ENCODE measurements at regions not wholly inside any gene's neighbourhood (a gene's known extent, or its start where the extent isn't known, plus 50 kb on each side); places are given as distances from the start of the nearest gene placed in this dataset.

DNA sequence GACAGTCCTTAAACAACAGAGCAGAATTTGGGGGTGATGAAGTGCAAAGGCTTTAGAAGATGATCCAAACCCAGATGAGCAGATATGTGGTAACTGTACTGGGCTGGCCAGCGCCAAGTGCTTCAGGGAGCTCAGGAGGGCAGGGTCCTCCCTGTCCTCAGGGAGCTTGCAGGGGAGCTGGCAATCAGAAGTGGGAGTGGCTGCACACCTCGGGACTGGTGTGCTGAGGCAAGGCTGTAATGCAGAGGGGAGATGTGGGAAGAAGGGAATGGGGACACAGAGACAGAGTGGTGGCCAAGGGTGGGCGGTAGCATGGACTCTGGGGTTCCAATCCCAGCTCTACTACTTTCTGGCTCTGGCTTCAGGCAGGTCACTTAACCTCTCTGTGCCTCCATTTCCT, 235.6 kb upstream of the NCAM1 start:
- DNase-seq, result no peak

DNA sequence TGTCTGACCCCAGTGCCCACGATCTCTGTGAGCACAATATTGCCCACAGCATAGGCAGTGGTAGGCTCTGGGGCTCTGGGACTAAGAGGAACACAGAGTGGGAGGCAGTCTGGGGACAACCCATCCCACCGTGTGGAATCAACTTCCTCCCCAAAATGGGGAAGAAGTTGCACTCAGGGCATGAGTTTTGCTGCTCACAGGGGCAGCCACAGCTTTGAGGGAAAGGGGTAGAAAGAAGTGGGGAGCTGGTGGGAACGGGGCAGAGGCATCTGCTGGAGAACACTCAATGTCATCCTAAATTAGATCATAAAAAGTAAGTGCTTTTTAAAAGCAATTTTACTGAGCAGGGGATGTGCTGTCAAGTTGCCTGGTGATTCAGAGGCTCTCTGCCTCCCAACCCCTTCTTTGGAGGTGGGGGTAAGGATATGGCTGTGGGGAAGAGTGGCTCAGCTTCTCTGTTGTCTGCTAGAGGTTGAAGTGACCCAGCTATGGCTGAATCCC, 233.8 kb upstream of the NCAM1 start:
- DNase-seq, result no peak

DNA sequence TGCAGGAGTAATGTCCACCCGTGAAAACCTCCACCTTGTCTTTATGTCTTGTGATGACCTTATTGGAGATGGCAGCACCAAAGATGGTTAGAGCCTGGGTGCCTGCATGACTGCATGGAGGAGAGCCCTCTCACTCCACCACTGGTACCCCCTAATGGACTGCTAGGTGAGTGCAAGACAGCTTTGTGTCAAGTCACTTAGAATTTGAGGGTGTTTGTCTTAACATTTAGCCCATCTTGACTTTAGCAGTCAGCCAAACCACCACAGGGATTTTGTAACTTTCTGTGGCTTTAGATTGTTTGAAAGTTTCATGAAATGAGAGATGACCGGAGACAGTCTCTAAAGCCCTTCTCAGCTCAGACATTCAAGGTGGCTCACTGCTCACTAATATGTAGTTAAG, 232.9 kb upstream of the NCAM1 start:
- DNase-seq, result no peak

DNA sequence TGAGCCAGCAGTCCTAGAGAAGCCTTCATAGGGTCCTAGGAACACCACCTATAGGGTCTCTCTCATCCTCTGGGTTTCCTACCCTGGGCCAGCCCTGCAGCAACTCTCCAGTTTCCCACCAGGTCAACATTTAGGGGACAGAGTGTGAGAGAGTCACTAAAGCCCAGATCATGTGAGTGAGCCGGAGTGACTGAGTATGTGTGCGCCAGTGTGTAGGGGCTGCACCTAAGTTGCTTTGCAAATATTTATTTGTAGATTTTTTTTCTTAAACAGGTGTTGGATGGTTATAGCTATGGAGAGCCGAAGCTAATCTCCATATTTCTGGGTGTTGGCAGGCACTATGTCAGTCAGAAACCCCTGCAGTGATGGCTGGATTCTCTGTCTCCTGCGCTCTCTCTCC, 232.5 kb upstream of the NCAM1 start:
- DNase-seq, result no peak

DNA sequence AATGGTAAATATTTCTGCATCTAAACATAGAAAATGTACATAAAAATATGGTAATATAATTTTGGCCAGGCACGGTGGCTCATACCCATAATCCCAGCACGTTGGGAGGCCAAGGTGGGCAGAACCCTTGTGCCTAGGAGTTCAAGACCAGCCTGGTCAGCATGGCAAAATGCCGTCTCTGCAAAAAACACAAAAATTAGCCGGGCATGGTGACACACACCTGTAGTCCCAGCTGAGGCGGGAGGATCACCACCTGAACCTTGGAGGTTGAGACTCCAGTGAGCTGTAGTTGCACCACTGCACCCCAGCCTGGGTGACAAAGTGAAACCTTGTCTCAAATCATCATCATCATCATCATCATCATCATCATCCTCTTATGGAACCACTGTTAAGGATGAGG, 230.6 kb upstream of the NCAM1 start:
- DNase-seq, result no peak

DNA sequence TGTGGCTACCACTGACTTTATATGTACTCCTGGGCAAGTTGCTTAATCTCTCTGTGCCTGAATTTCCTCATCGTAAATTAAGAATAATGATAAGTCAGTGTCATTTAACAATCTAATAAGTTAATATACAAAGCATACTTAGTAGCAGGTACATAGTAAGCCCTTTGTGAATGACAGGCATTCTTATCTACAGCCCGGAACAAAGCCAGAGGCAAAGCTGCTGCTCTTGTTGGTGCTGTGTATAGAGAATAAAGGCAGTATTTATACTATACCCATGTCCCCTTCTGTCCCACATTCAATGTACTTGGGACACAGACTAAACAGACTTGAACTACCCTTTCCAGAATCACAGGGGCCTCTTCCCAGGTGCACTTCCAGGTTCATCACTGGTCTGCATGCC, 229.7 kb upstream of the NCAM1 start:
- no peak for DNase-seq

DNA sequence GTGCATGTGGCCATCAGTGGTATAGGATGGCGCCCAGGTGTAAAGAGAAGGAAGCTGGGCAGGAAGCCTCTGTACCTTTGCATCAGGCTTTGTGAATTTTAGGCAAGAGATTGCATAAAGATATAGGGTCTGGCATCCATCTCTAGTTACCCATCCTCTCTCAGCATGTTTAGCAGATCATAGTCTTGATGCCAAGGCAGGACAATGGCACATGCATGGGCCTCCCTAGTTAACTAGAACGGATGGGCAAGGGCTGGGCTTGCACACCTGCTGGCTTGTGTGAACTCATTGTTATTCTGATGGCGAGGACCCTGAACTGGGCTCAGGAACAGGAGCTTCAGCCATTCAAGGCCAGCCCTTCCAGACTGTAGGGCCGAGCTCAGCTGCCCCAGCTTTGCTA, 229.2 kb upstream of the NCAM1 start:
- no peak for DNase-seq

DNA sequence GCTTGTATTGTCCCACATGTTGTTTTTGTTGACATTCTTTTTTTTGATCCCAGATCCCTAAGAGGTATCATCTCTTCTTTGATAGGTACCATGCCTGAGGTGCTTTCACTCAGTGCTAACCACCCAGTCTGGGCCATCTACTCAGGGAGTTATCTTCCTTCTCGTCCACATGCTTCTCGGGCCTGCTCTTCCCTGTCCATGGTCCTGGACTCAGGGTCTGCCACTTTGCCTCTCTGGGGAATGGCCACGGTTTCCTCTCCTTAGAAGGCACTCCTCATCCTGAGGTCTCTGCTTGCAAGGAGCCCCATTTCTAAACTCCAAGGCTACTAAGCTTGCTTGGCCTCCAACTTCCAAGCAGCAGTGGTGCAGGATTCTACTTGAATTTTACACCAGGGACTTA, 227.0 kb upstream of the NCAM1 start:
- DNase-seq, result no peak

DNA sequence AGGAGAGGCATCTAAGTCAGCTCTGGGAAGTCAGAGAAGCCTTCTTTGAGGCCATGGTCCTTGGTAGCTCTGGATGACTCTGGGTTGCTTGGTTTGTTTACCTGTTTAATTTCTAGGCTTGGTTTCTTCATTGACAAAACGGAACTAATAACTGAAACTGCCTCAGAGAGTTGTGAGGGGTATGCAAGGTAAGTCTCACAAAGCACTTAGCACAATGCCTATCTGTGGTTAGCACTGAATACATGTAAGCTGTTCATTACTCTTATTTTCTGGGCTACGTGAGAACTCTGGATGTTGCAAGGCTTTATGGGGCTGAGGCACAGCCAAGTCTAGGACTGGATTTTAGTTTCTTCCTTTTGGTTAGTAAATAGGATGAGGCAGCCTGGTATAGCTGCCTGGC, 225.8 kb upstream of the NCAM1 start:
- DNase-seq, result no peak

DNA sequence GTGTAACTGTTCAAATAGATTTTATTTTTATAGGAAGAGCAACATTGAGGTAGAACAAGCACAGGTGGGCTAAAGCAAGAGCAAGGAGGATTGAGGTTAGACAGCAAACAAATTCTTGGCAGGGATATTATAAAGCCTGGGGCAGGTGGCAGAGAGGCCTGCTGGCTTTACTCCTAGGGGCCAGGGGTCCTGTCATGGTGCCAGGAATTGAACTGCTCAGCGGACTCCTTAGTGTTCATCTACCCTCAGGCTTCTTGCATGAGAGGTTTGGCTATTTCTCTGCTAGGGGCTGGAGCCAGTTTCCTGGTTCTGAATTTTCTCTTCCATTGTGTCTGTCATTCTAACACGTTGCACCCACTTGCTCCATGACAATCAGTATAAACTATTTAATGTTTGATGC, 217.2 kb upstream of the NCAM1 start:
- no peak for DNase-seq

DNA sequence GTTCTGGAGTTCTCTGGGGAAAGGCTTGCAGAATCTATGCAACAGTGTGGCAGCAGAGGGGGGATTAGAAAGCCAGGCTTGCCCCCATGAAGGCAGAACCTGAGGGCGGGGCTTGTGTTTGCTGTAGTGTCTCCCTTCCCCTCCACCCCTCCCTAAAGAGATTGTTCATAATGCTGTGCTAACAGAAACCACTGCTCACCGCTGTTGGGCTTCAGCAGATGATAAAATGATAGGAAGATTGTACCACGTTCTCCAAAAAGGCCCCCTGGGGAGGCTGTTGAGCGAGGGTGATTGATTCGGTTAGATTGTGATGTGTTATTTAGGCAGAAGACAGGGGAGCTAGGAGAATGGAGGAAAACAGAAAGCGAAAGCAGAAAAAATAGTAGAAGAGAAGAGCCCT, 215.2 kb upstream of the NCAM1 start:
- DNase-seq, result no peak

DNA sequence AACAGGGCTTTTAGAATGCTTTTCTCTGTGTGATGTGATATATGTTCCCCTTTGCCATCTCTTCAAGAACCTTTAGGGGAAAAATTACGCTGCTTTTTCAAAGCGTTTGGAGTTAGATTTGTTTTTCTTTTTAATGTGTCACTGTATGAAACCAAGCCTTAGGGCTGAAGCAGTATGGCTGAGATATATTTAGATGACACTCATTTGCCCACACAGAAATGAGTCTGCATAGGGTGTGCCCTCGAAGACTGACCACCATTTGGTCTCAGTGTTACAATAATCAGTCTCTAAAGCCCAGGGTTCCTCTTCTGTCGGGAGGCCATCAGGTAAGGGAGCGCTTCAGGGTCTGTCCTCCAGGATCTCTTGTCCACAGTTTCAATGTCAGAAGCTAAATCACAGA, 213.0 kb upstream of the NCAM1 start:
- DNase-seq, result no peak

DNA sequence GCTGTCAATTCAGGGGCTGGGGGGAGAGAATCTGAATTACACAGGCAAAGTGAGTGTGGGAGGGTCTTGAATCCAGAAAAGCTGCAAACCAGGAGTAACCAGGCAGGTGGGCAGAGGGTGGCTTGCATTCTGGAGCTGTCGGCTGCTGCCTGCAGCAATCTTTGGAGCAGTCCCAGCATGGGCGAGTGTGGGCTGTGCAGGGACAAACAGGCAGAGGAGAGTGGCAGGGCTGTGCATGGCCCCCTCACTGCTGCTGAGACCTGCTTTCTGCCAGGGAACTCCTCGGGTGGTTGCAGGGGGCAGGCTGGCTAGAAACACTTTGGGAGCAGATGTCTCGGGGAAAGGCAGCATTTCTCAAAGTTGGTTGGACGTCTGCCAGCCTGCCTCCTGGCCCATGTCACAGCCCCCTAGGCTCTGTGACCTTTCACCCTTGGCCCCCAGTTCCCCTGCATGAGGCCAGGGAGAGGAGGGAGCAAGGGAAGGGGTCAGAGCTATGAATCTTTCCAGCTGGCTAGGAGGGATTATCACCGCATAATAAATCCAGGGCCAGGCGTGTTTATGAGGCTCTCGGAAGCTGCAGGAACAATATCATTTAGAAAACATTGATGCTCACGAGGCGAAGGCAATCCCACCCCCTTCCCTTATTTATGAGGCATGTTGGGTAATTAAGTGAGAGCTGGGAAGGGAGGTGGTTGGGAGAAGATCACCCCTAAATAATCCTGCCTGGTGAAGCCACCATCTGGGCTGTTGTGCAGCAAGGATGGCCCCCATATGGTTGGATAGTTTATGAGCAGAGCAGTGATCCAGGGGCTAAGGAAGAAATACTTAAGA, 212.3 kb upstream of the NCAM1 start:
- no peak for DNase-seq

DNA sequence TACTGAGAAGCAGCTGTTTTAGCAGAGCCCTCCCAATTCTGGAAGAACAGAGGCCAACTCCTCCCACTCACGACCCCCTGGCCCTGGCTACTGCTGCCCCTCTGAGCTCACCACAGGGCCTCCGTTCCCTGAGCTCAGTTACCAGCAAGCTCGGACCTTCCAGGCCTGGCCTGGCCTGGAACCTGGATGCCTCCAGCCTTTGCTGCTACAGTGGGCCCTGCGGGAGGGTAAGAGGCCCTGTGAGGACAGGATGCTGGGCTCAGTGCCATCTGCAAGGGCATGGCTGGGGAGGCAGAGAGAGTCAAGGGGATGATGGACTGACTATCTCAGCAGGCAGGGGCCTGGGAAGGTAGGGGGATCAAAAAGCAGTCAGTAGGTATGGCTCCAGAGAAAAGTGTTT, 209.9 kb upstream of the NCAM1 start:
- no peak for DNase-seq

DNA sequence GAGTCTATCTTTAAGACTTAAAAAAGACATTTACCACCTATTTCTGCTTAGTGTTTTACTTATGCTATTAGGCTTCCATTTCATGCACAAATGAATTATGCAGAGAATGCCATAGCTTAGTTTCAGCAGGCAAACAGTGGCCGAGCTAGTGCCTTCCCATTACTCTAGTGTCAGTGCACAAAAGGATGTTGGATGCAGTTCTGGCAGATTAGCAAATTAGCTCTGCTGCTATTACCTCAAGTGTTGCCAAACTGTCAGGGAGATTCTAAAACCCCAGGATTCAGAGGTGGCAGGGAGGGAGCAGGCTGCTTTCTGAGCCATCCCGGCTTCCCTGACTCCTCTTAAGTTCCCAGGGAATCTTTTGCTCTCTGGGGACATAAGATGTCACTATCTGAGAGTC, 209.4 kb upstream of the NCAM1 start:
- DNase-seq, result no peak

DNA sequence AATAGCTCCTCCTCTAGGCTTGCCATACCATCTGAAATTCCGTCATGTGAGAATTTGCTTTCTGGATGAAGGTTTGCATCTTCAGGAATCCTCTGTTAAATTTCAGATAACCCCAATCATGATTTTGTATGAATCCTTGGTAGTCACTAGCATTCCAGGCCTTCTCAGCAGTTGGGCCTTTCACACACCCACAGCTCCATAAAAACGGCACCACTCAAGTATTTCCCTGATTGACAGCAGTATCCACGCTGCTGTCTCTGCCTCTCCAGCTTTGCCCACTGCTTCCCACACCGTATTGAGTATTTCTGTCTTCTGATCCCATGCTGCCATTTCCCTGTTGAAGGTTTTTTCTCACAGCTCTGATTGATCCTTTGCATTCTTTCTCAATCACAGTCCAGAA, 208.7 kb upstream of the NCAM1 start:
- no peak for DNase-seq

DNA sequence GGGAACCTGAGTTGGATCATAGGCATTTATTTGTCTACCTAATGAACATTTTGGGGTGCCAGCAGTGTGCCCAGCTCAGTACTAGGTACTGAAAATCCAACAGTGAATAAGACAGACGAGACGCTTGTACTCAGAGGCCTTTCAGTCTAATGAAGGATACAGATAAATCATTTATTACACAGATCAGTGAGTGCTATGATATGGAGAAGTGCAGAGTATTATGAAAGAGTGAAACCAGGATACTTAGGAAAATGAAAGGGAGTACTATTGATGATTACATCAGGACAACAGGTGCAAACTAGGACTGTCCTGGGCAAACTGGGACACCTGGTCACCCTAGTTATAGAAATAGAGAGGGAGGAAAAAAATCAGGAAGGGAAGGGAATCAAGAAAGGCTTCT, 207.5 kb upstream of the NCAM1 start:
- DNase-seq, result no peak

DNA sequence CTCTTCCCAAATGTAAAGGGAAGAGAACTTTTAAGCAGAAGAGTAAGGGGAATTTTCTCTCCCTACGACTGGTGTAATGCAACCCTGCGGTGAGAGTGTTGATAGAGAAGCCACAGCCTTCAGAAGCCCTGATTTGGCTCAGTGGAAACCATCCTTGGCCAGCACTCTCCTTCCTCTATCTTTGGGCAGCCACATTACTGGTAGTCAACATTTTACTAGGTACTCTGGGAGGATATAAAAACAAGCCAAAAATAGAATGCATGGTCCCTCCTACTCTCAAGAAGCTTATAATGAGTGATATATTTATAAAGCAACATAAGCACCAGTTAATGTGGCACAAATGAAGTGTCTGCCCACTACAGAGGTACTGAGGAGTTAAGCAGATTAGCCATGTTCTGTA, 201.8 kb upstream of the NCAM1 start:
- DNase-seq, result no peak

DNA sequence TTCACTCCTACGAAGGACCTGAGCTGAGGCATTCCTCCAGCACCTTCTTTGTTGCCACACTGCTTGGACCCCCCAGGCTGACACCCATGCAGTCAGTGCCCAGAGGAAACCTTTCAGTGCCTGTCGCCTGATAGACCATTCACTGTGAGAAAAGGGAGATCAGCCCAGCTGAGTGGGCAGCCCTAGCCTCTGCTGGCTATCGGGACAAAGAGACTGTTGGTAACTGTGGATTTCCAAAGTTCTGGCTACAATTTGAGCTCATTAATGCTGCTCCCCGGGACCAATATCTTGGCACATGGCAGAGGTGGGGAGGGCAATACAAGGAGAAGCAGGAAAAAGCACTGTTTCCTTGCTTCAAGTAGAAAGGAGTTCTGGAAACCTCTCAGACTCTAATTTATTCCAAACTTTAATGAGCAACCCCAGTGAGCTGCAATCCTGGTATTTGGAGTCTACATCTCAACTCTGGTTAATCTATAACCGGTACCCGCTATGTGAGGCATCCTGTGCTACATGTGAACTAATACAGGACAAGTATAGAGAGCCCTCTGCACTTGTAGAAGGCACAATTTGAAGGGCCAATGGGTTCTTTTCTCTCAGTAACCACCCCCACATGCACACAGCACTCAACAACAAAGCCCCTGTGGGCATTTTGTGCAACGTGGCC, 200.7 kb upstream of the NCAM1 start:
- no peak for DNase-seq

DNA sequence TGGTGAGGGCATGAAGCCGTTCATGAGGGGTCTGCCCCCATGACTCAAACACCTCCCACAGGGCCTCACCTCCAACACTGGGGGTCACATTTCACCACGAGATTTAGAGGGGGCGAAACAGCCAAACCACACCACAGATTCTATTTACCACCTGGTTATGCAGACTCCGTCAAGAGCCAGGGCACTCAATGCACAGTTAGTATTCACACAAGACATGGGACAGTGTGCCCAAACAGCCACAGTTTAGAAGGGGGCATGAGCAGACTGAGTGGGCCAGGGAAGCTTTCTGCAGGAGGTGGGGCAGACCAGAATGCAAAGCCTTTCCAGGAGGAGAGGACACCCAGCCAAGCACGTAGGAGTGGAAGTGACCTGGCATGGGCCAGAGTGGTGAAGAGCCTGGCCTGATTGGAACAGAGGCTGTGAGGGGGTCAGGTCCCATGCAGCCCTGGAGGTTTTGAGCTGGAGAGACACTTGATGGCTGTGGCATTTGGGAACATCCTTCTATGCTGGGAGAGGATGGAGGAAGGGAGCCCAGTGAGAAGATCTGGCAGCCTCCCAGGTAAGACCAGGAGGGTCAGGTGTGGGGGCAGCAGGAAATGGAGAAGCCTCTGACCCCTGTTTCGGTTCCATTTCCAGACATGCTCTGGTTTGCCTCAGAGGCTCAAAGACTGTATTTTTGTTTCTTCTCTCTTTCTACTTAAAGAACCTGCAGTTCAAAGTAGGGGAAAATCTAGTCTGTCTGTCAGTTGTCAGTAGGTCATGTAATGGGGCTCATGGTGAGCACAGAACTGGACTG, 199.1 kb upstream of the NCAM1 start:
- DNase-seq, result no peak

DNA sequence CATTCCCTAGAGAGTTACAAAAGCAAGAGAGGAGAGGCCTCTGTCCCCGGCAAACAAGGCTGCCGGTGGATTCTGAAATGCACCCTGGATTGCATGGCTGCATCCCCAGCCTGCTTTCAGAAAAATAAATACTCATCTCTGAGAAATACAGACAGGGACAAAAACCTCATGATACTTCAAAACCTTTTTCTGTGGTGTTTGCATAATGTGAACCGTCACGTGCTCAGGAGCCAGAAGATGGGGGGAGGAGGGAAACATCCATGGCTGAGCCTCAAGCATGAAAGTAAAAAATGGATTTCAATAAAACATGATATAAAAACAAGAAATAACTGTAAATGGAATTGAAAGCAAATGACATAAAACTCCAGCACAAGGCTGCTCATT, 198.5 kb upstream of the NCAM1 start:
- DNase-seq, result no peak

DNA sequence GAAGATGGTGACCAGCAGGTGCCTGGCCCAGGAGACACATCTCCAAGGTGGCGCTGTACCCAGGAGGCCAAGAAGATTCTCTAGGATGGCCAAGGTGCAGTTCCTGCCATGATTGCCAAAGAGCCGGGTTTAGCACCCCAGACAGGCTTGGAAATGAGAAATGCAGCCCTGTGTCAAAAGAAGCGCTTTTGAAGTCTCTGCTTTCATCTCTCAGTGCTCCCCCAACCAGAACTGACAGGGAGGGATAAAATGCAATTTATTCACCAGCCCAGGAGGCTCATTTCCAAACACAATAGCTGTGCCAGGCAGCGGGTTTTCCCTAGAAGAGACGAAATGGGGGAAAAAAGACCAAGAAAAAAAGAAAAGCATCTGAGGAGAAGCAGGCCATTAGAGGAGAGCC, 195.9 kb upstream of the NCAM1 start:
- DNase-seq, result no peak

DNA sequence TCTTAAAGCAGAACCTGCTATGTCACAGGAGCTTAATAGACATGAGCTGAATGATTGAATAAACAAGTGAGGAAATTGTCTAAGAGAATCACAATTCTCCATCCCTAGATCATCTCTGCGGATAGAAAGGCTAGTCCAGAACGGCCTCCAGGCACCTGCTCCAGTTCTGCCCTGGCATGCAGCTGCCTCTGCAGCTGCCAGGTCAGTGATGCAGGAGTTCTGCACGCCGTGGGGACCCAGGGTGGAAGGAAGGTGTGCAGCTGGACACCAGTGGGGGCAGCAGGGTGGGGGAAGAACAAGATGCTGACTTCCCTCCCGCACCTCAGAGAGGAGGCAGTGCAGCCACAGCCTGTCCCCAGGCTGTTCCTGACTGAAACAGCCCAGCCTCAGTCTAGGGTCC, 192.1 kb upstream of the NCAM1 start:
- DNase-seq, result no peak

DNA sequence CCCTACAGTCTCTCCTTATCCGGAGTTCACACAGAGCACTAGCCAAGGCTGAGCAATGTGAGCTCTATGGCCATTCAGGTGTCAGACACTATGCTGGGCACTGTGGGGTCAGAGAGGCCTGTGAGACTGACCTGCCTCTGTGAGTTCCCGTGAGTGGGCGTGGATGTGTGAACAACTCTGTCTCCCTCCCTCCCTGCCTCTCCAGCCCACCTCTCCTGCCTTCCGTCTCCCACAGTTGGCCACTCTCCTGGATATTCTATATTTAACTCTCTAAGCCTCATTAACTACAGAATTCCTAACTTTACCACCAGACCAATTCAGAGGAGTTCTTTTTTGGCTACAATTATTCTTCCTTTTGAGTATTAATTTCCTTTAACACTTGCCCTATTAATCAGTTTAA, 191.6 kb upstream of the NCAM1 start:
- DNase-seq, result no peak
